HG03097 (cell line): ENCODE measurements at regions not wholly inside any gene's neighbourhood (a gene's known extent, or its start where the extent isn't known, plus 50 kb on each side); places are given as distances from the start of the nearest gene placed in this dataset.

Experiments used
- ATAC-seq: cut with Tn5 transposase; IDR thresholded peaks from one replicate; pipeline ENCODE4 v1.9.1; 2021; ENCODE audit not compliant: unreplicated experiment, low FRiP score

DNA sequence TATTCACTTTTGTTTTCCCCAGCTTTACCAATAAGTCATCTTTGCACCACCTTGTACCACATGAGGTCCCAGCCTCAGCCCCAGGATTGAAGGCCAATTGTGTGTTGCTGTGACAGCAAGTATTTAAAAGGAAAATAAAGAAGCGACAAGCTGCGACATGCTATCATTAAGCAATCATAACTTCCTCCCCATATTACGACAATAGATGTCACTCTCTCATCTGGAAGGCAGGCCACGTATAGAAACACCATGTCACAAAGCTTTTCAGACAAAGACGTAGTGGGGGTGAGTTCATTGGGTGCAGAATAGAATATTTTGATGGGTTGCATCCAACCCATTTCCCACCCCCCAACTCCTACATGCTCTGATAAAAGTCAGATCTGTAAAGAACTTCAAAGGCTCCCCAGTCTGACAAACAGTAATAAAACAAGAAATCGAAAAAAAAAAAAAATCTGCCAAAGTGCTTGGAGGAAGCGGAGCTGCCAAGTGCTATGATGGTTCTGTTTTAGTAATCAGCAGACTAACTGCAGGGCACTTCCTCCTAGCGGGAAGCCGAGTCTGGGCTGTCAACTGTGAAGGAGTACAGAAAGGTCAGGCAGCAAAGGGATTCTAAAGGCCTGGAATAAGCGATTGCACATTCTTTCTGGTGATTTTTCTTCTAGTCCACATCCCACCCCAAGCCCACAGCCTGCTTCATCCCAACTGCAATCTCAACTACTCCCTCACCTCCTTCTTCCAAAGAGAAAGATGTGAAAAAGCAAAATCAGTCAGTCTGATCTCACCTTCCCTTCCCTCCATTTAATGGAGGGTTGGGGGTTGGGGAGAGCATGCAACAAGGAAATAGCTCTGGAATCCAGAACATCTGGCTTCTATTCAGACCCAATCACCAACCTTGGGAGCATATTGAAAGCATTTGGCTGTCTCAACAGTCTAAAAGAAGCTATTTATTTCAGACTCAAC, 131.4 kb upstream of the UBASH3B start:
- no peak for ATAC-seq

DNA sequence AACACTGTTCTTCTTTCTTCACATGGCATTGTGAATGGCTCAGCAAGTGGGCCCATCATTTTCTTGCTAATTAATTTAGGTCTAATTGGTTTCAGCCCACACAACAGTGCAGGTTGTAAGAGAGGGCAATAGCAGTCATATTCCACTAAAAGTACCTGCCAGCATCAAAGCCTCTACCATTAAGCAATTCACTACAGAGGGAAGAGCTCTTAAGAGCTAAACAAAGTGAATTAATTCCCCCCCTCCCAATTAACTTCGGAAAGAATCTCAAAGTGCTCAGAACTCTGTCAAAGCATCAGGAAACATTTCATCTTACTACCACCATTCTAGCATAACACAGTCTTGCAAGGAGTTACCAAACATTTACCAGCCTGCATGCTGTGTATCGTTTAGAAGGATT, 133.9 kb upstream of the UBASH3B start:
- no peak for ATAC-seq

DNA sequence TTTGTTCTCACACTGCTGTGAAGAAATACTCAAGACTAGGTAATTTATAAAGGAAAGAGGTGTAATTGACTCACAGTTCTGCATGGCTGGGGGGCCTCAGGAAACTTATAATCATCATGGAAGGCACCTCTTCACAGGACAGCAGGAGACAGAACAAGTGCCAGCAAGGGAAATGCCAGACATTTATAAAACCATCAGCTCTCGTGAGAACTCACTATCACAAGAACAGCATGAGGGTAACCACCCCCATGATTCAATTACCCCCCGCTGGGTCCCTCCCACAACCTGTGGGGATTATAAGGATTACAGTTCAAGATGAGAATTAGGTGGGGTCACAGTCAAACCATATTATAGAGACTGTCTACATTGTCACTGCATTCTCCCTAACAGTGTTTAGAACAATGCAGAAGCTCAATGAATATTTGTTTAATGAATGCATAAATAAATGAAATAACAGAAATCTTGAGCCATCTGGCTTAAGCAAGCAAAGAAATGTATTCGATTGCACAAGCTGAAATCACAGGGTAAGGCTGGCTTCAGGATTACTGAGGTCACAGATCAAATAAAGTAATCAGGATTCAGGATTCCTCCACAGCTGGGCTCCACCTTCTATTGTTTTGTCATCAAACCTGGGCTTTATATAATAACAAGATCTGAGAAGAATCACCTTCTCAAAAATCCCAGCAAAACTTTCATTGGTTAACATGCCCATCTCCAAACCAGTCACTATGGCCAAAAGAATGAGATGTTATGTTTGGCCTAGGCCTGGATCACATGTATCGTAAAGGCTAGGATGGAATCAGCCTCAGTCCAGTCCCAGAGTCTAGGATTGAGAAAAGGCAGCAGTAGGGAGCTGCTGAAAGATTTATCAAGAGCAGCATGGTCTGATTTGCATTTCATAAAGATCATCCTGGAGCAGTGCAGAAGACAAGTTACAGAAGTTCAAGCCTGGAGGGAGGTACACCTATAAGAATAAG, 137.8 kb upstream of the UBASH3B start:
- ATAC-seq: no peak

DNA sequence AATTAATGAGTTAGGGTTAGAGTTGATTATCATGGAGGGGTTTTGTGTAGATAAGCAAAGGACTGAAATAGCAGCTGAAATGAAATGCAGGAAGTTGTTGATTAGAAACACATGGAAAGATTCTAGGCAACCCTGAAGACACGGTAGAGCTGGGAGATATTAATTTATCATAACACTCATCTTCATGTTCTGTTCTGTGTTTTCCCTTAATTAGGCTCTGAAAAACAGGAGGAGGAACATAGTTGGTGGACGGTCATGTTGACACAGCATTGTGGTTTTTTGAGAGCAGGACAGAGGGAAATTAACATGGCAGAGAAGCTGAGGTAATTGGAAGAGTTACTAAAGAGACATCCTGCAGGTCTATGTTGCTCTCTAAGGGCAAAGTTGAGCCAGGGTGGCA, 138.8 kb upstream of the UBASH3B start:
- ATAC-seq: no peak

DNA sequence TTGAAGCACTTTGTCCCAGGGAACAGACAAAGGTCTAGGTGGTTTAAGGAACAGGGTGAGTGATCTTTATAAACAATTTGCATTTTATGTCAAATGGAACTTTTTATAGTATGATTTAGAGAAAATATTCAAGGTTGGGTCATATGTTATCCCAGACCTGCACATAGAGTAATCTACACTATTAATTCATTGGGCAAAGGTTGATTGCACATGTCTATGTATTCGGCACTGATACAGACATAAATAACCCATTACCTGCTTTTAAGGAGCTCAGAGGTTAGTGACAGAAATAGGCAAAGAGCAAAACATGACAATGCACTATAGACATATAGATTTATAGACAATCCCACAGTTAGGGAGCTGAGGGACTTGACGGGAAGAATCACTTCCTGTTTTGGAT, 141.5 kb upstream of the UBASH3B start:
- ATAC-seq: no peak

DNA sequence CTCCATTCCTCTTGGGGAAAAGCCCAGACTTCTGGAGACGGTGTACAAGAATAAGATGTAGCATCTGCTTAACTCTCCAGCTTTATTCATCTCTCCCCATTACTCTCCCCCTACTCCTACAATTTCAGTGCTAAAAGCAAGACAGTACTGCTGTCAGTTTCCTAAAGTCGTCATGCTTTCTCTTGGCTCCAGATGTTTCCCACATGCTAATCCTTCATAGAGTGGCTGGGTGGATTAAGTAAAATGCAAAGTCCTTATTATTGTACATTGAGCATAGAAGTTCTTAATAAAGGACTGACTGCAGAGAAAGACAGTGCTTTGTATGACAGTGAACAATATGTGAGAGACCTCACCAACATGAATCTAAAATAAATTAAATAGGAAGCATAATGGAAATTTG, 142.2 kb upstream of the UBASH3B start:
- no peak for ATAC-seq

DNA sequence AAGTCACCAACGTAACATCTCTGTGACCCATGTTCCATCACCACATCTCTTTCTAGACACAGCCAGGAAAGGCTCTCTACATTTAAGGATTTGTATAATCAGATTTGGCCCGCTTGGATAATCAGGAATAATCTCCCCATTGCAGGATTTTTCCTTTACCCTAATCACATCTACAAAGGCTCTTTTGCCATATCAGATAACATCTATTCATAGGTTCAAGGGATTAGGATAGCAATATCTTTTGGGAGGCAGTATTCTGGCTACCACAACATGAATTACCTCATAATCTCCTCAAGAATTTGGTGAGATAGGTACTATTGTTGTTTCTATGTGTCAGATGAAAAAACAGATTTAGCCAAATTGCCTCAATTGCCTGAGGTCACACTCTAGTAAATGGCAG, 142.8 kb upstream of the UBASH3B start:
- ATAC-seq: no peak

DNA sequence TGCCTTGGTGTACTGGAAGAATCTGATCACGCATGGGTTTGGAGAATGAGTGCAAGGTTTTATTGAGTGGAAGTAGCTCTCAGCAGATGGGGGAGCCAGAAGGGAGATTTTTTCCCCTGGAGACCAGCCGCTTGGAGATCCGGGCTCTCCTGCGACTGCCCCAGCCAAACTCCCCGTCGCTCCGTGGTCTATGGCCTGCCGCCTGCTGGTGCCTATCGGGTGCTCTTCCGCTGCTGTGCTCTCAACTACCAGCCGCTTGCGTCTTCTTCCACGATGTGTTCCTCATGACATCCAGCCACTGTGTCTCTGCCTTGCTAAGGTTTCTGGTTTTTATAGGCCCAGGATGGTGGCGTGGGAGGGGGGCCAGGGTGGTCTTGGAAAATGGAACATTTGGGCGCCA, 145.6 kb upstream of the UBASH3B start:
- no peak for ATAC-seq

DNA sequence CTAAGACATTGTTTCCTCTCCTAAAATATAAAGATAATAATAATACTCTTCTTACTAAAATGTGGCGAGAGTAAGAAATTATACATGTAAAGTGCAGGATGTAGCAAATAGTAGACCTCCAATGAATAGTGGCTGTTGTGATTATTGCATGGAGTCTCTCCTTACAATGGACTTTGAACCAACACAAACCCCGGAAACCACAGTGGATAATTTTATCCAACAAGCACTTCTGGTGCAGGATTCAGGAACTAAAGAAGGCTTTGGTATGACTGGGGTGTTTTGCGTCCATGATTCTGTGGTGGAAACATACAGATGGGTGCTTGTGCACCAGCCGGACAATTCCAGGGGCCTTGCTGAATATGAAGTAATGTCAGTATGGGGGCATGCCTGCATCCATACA, 146.4 kb upstream of the UBASH3B start:
- no peak for ATAC-seq

DNA sequence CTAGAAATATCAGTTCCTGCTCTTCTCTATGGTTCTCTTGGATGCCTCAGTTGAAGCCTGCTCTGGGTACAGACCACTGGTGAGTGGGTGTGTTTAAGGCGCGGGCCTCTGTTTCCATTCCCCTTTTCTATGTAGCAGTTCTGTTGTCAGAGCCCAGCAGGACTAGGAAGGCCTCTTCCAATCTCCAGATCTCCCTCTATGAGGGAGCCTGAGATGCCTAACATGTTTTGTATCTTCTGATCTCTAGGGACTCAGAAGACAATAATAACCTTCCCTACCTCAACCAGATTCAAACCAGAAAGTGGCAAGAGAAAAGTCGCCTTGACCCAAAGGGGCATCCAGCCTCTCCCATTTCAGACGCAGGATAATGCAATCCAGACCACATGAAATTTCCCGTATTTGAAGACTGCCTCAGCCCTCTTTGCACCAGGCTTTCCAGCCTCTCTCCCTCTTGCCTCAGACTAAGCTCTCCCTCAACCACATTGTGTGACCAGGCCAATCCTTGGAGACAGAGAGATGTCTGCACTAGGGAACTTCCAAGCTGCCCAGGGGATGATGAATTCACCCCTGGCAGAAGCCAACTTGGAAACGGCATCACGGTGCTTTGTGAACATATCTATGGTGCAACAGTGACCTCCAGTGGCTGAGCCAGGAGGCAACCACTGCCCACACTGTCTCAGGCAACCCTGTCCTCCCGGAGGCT, 150.1 kb upstream of the UBASH3B start:
- no peak for ATAC-seq

DNA sequence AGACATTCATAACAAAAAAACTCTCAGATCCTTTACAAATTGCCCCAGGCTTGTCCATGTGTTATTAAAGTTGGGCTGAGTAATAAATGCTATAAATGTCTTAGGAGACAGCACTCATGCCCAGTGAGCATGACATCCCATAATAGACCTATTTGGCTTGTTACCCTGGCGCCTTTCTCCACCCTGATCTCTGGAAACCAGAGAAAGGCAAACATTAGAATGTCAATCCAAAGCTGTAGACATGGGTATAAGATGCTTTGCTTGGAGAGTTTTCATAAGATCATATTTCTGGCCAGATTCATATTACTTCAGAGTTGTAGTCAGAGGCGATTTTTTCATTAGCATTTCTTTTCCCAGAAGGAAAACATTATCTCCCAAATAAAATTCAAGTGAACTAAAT, 161.3 kb upstream of the UBASH3B start:
- ATAC-seq: no peak

DNA sequence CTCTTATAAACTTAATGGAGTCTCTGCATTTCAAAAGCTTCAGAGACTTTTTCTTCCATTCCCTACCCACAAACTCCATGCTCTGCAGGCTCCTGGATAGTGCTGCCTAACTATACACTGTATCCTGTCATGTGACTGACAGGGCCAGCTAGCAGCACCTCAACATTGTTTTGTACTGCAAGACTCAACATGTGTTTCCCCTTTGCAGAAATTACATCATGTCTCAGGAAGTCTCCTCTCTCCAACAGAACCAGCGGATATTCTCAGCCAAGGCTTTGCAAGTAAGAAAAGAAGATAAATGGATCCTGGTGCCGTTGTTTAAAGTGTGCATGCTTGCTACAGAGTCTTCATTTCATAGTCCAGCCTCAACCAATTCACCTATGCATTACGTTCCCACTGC, 164.0 kb upstream of the UBASH3B start:
- no peak for ATAC-seq

DNA sequence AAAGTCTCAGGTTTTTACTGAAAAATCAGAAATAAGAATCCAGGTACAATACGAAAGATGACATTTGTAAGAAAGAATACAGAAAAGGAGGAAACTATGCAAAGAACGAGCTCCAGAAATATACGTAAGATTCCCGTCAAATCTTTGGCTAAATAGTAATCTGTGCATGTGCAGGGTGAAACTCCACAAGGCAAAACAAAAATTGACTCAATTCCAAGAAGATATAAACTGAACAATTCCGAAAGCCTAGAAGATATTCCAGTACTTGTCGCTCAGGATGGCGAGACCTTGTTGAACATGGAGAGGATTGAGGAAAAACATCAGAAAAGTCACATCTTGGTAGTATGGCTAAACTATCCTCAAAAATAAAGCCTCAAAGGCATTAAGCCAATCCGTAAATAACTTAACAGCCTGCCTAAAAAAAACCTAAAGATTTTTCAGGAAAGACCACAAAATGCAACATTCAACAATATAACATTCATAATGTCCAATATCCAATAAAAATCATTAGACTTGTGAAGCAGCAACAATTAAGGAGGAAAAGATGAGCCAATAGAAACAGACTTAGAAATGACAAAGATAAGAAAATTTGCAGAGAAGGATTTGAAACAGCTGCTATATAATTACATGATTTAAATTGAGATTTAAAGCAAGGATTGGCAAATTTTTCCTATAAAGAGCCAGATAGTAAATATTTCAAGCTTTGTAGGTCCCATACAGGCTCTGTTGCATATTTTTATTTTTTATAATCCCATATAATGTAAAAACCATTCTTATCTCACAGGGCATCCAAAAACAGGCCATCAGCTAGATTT, 166.4 kb upstream of the UBASH3B start:
- no peak for ATAC-seq

DNA sequence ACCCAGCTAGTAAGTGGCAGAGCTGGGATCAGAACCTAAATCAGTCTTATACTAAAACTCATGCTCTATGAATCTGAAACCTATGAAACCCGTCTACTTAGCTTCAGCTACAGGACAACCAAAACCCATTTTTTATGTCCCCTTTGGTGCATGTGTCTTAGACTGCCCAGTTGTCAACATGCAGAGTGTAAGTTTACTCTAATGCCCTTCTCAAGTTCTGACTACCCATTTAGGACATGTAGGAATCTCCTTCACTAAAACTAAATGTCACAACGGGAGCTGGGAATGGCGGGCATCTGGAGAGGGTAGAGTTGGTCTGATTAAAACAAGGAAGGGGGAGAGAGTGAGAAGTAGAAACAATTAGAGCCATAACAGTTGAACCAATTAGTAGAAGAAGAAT, 167.9 kb upstream of the UBASH3B start:
- no peak for ATAC-seq

DNA sequence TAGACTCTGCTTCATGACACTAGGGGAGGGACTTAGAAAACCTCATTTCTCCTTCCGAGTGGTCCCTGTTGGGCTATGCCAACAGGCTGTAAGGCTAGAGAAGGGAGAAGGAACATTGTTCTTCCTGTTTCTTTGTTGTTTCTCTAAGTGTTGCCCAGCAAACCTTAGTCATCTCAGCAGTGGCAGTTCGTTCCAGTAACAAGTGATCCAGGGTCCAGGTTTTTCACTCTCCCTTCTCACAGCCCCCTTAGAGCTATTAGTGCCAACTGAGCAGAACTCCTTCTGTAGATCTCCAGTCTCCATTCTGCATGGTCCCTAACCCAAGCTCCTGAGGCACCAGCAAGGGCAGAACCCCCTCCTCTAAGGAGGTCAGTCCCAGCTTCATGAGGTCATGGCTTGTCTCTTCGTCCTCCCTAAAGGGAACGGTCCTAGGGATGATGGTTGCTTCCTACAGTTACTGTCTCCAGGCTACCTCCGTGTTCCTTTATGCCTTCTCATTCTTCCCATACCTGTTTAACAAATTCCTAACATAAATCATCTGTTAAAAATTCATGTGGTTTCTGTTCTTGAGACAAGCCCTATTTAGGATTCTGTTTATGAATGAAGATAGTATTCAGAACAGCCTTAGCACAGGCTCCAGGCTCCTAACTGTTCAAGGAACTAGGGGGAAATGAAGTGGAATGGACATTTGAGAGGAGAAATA, 168.6 kb upstream of the UBASH3B start:
- ATAC-seq: no peak

DNA sequence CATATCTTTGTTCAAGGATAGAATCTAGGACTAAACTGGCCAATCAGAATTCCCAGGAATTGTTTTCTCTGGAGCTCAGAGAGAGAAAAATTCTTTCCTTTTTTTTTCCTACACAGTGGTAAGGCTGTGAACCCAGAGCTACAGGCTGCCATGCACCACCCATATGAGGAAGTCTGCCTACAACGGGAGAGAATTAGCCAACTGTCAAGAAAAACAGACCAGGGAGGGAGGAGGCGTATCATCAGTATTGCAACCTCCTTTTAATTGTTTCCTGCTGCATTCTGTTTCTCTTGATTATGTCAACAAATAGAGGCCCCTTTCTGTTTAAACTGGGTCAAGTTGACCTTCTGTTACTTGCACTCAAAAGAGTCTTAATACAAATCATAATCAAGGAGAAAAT, 176.5 kb upstream of the UBASH3B start:
- ATAC-seq: no peak

DNA sequence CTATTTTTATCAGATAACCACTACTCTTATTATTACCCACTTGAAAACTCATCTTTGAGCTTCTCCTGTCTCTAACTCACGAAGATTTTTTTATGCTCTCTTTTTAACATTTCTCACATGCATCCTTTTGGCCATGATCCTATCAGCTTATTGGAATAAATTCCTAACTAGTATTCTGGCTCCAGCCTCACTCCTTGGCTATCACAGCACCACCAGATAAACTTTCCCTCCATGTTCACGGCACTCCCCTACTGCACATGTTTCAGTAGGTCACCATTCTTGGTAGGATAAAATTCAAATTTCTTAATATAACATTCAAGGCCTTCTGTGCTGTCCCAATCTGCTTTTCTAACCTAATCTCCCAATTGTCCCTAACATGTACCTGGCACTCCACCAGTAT, 186.6 kb upstream of the UBASH3B start:
- ATAC-seq: no peak

DNA sequence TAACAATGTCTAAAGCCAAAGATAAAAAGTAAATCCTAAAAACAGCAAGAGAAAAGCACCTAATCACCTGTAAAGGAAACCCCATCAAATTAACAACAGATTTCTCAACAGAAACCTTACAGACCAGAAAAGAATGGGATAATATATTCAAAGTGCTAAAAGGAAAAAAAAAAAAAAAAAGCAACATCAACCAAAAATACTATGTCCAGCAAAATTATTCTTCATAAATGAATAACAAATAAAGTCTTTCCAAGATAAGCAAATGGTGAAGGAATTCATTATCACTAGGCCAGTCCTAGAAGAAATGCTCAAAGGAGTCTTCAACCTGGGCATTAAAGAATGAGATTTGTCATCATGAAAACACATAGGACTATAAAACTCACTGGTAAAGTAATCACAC, 192.0 kb upstream of the UBASH3B start:
- no peak for ATAC-seq

DNA sequence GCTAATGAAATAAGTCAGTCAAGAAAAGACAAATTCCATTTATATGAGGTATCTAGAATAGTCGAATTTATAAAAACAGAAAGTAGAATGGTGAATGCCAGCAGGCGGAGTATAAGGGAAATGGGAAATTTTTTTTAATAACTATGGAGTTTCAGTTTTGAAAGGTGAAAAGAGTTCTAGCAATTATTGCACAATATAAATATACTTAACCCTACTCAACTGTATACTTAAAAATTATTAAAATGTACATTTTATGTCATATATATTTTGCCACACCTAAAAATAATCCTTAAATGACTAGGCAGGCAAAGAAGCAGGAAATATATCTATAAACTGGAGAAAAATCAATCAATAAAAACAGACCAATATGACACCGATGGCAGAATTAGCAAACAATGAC, 196.5 kb upstream of the UBASH3B start:
- ATAC-seq: no peak
